Gastroesophageal sphincter (tissue), 3 donors: ENCODE measurements at regions not wholly inside any gene's neighbourhood (a gene's known extent, or its start where the extent isn't known, plus 50 kb on each side); places are given as distances from the start of the nearest gene placed in this dataset.

Experiments used
- CTCF ChIP-seq, 4 experiments: fragments of 200-600 bp in 2 of 4; fragments of 450-650 bp in 2 of 4; sonication (generic) in 1 of 4; IDR thresholded peaks; one replicate each; pipeline ENCODE4 v1.5.1; 2017 to 2019; ENCODE audit warnings: antibody characterized with exemption in 4 of 4, mild to moderate bottlenecking in 2 of 4, moderate library complexity in 2 of 4
- POLR2A ChIP-seq, 2 donors: fragments of 450-650 bp; IDR thresholded peaks; one replicate each; pipeline ENCODE4 v1.6.1; 2017; ENCODE audit warnings: antibody characterized with exemption in 2 of 2, mild to moderate bottlenecking in 2 of 2, moderate library complexity in 1 of 2
- POLR2AphosphoS5 ChIP-seq: sonication (generic); formaldehyde crosslinking; IDR thresholded peaks from one replicate; pipeline ENCODE4 v1.6.1; 2017; ENCODE audit warnings: antibody characterized with exemption

- TF ChIP-seq POLR2A (IDR thresholded peaks at IDR 0.05) (no peak), CTCF (IDR thresholded peaks at IDR 0.05) (no peak), POLR2AphosphoS5 (no peak)
Measured at GRCh38 chr20:46807998-46808397, 86.6 kb upstream of the EYA2 start.
